SKM-1 (cell line): ENCODE measurements at regions not wholly inside any gene's neighbourhood (a gene's known extent, or its start where the extent isn't known, plus 50 kb on each side); places are given as distances from the start of the nearest gene placed in this dataset.

ENCODE experiments used
- DNase-seq: peaks from one replicate; lab custom pipeline; 2025; ENCODE audit not compliant: unreplicated experiment; lab: John Stamatoyannopoulos, UW

DNA sequence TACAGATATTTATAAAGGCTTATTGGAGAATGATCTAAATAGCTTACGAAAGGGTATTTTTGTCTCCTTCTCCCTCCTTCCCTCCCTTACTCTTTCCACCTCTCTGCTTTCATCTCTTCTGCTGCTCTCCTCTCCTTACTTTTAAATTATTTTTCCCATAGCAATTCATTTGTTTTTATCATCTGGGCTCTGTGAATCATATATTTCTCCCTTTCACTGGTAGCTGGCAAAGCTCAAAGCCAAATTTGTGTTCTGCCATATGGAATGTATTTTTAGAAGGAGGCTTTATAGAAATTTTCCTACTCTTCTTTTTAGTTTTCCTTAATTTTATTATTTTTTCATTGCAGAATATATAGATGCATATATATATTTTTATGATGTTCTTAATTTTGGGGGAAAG lies 385.8 kb downstream of the C3orf38 start:
- DNase-seq = no peak

DNA sequence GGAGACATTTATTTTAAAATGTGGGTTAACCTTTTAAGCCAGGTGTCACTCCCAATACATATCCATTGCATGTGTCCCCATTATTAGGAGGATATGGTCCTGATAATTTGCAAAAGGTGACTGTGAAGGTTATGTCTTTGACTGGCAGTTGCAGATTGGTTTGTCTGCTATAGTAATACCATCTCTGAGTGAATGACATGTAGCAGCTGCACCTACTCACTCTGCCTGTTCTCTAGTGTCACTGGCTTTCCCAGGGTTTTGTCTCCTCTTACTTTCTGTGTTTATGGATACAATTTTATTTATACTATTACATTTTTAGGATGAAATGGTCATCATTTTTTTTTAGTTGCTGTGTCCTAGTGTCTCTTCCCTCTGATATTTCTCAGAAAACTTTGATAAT lies 393.2 kb downstream of the C3orf38 start:
- DNase-seq = no peak

DNA sequence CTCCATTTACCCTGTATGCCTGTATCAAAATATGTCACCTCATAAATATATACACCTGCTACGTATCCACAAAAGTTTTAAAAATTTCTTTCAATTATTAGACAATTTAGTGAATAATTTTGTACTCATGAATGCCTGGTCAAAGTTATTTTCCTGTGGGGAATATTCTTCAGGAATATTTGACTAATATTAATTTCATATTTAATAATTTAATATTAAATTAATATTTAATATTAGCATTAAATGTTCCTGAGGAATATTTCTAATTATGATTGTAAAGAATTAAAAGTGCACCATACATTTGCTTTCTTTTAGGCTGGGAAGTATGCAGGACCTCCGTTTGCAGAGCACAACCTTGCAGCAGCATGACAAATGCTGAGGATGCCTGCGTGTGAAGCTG lies 422.7 kb downstream of the C3orf38 start:
- DNase-seq = no peak

- DNase-seq = no peak
Measured at GRCh38 chr3:88573472-88573871, 423.7 kb downstream of the C3orf38 start.

DNA sequence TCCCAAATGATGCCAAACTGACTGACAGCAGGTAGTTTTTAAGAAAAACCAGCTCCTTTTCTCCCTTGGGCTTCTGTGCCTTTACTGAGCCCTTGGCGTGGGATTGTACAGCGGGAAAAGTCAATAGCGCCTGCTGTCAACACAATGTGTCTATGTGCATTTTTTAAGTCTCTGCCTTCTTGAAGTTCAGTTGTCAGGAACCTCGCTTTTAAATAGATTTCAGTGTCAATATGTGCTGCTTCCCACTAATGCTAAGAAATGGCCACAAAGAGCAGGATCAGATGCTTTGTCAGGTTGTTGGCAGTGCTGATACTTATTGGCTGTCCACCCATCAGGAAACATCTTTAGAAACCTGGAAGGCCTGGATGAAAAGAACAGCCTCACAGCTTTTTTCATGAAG lies 424.4 kb downstream of the C3orf38 start:
- no peak for DNase-seq

DNA sequence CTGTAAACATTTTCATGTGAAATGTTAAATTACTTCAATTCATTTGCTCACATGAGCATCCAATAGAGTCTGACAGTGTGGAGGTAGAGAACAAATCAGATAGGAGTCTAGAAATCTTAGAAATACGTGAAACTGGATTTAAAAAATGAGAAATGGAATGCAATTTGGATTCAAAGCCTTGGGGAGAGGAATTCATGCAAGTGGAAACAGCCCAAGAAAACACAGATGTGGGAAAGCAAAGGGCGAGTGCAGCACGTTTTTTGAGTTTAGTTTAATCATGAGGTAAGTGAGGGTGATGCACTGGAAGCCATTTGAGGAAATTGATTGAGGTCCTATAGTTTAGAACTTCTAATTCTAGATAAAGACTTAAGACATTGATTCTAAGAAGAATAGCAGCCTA lies 434.7 kb downstream of the C3orf38 start:
- no peak for DNase-seq

- no peak for DNase-seq
Measured at GRCh38 chr3:88586121-88586640, 436.4 kb downstream of the C3orf38 start.

GRCh38 chr3:88589138-88589537 lies 439.4 kb downstream of the C3orf38 start:
- no peak for DNase-seq

GRCh38 chr3:88595026-88595425 lies 445.3 kb downstream of the C3orf38 start:
- DNase-seq = no peak

- no peak for DNase-seq
Measured at GRCh38 chr3:88596451-88596850, 446.7 kb downstream of the C3orf38 start.

DNA sequence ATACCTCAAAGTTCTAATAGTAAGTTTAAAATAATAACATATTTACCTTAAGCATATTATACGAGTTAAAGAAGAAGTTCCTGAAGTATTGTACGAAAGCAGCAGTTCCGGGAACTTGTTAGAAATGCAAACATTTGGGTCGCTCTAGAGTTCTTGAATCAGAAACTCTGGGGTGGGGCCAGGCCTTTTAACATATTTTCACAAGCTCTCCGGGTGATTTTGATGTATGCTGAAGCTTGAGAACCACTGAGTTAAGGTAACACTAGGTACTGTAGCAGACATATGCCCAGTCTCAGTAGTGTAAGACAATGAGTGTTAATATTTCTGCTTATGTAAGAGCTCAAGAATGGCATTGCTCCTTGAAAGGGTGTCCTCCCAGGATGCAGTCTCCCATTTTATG lies 461.1 kb downstream of the C3orf38 start:
- DNase-seq = no peak

DNA sequence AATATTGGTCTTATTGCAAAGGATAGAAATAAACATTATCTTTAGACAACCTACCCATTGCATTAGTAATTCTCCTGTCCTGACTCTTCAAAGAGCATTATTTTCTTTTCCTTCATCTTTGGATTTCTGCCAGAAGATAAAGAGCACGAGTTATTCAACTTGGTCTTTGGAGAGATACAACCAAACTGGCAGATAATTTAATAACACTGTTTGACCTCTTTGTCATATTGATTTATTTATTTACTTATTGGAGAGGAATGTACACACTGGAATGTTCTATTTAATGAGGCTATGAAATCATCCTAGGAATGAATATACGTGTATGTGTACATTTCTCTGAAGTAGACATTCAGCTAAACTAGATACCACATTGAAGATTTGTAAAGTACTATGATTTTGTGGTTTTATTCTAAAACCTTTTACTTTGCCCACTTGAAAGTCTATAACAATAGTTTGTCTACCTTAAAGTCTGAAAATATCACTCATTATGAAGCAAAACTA lies 462.1 kb downstream of the C3orf38 start:
- DNase-seq = no peak

- DNase-seq = no peak
Measured at GRCh38 chr3:88616413-88616812, 466.7 kb downstream of the C3orf38 start.

GRCh38 chr3:88617283-88617682 lies 467.5 kb downstream of the C3orf38 start:
- DNase-seq = peak; percentile 13

- no peak for DNase-seq
Measured at GRCh38 chr3:88618021-88618645, 468.4 kb downstream of the C3orf38 start.

DNA sequence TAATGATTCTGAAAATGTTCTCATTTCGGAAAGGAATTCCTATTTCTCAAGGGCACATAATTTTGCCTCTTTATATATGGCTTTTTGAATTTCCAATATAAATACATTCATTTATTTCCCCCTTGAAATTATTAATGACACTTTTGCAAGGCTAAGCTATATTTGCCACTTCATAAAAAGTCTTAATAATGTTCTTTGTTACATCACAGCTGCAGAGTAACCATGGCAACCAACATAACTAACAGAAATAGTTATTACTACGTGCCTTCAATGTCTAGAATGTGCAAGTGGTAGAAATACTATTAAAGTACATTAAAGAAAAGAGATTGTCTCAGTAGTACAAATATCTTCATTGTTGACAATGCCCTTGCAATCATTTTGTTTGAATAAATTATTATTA lies 471.8 kb downstream of the C3orf38 start:
- no peak for DNase-seq

DNA sequence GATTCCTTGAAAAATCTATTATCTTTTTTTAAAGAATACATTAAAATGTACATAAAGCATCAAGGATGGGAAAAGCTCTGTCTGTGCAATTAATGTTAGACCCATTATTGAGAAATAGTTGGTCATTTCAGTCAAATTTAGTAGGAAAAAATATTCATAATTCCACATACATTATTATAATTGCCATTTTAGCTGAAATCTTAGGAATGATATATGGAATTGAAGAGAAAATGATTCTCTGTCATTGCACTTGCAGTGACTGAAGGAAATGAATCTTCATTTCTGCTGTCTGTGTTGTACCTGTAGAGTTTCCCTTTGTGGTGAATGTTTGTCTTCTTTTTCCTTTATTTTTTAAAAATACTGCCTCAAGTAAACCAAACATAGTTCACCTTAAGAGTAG lies 473.9 kb downstream of the C3orf38 start:
- no peak for DNase-seq

DNA sequence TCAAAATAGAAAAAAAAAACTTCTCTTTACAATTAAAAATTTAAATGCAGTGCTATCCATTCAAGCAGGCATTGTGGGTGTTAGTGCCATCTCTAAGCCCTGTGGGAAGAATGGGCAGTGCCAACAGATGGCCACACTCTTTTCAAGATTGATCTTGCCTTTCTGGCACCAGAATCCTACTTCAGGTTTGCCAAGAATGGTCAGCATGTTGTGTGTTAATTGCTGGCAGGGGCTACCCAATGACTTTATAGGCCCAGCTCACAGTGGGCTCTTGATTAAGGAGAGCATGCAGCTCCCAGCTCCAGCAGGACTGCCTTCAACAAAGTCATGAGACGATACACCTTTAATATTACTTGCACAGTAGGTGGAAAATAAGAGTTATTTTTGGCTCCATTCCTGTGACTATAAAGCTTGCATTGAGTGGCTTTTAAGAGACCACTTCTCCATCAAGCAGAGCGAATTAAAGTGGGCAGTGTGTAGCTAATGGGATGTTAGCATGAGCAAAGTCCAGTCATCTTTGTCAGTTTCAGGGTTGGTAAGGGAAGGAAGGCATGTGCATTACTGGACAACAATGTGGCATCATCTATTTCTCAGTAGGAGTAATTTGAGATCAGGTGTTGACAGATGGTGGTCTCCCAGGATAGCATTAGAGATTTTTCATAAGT lies 476.8 kb downstream of the C3orf38 start:
- DNase-seq = no peak

GRCh38 chr3:88628901-88629300 lies 478.5 kb upstream of the EPHA3 start:
- no peak for DNase-seq

DNA sequence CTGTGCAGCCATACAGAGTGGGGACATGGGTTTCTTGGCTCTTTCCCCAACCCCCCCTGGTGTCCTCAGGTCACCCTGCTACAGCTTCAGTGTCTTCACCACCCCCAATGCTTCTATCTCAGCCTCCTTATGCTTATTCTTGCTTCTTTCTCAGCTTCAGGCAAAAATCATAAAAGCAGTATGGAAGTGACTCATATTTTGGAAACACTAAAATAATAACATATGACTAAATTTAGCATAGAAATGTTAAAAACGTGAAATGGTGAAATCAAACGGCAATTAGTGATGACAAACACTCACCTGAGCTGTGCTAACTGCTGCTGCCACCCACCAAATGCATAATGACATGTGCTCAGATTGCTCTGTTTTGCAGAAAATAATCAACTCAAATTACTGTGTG lies 475.2 kb upstream of the EPHA3 start:
- DNase-seq = no peak

DNA sequence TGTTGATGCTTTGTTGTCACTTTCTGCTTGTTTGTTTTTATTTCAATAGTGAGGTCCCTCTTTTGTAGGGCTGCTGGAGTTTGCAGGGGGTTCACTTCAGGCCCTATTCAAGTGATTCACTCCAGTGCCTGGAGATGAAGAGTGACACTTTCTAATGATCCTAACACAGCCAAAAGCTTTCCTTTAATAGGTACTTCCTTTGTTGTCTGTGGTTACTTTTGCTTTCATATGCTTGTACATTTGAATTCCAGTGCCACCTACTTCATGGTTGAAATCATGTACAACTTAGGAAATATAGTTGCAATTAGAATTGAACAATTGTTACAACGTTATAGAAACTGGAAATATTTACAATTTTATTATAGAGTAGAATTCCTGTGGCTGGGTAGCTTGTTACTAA lies 466.8 kb upstream of the EPHA3 start:
- DNase-seq = no peak

DNA sequence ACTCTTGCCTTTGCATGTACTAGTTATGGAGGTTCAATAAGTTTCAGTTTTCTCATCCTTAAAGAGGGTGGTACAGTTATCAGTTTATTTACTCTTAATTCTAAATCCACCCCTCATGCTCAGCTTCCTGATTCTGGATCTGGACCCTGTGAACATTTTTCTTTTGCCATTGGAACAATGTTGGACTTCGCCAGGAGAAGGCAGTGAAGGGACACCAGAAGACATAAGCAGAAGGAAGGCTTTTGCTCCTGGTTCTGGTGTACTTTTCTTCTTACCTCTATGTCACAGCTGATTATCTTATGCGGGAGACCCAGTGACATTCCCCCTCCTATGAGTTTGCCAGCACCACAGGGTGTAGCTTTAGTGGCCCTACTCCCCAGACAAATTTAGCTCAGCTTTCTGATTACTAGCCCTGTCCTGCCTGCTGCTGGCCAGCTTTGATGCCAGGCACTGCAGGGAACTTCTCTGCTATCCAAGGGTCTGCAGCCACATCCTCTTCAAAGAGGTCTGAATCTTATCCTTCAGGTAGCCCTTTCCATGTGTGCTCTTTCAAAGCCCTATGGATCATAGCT lies 466.3 kb upstream of the EPHA3 start:
- DNase-seq = no peak
